Muscle of leg (tissue), 3 donors: ENCODE measurements at regions not wholly inside any gene's neighbourhood (a gene's known extent, or its start where the extent isn't known, plus 50 kb on each side); places are given as distances from the start of the nearest gene placed in this dataset.

Experiments
- DNase-seq: peaks from one replicate; pipeline ENCODE4 v3.0.0; 2013
- H3K27ac ChIP-seq: one replicate; pipeline ENCODE4 v1.5.1; 2013; ENCODE audit warnings: mild to moderate bottlenecking, low read length, control low read depth
- H3K27me3 ChIP-seq: one replicate; pipeline ENCODE4 v1.6.1; 2013; ENCODE audit warnings: low read length; ENCODE audit not compliant: control insufficient read depth, insufficient read depth
- H3K36me3 ChIP-seq: one replicate; pipeline ENCODE4 v1.6.1; 2013; ENCODE audit warnings: low read length; ENCODE audit not compliant: control insufficient read depth, insufficient read depth
- H3K4me1 ChIP-seq: one replicate; pipeline ENCODE4 v1.6.1; 2013; ENCODE audit warnings: low read length; ENCODE audit not compliant: control insufficient read depth, insufficient read depth
- H3K4me3 ChIP-seq: one replicate; pipeline ENCODE4 v1.5.1; 2013; ENCODE audit warnings: low read length, control low read depth
- H3K9me3 ChIP-seq: replicated peaks from 2 replicates; pipeline ENCODE4 v1.6.1; 2013; ENCODE audit warnings: low read depth, low read length; ENCODE audit not compliant: control insufficient read depth
- WGBS: methylation state at CpG from one replicate; pipeline ENCODE4 v1.1.5; 2013; ENCODE audit warnings: missing lambda C conversion rate; ENCODE audit not compliant: insufficient coverage; 5-methylcytosine and 5-hydroxymethylcytosine counted together

DNA sequence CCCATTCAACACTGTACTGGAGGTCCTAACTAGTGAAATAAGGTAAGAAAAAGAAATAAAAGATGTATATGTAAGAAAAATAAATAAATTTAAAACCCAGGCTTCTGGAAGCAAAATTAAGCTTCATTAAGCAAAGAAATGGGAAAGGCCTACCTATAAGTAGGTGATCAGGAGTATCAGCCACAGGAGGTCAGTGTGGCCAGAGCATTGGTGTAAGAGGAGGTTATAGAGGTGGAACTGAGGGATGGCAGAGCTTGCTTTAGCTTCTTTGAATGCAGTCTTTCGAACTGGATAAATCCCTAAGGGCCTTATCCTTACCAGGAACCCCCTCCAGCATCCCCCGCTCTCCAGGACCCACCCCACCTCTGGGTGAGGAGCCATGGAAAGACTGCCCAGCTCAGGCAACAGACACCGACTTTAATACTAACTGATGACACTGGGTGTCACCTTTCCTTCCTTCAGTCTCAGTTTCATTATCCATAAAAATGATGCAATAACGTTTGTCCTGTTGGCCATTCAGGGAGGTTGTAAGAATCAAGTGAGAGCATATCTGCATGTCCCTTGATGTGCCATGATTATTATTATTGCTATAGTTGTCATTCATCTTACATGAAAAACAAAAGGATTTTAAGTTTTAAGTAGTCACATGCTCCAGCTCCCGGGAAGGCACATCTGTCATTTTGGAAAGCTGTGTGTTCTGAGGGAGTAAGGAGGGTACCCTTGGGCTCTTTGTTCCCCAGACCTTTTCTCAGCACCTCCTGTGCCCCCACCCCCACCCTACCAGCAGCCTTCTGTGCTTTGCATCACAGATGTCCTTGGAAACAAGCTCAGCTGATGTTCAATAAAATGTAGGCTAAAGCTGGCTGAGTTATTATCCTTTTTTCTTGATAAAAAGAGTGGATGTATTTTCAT is 50.8 kb upstream of the CTNNA1 start:
- no peak for DNase-seq
- Histone ChIP-seq H3K36me3 (no peaks in the 10 kb centered on the region), H3K4me3 (no peak overlapping the region), H3K27me3 (peaks cover 5% of the 10 kb centered on the region), H3K27ac (no peak overlapping the region), H3K9me3 (no peaks in the 10 kb centered on the region), H3K4me1 (no peaks in the 10 kb centered on the region)
- WGBS: 100% methylated on average over 1 of the region's 5 CpGs

- Histone ChIP-seq H3K27ac (no peak overlapping the region), H3K36me3 (no peaks in the 10 kb centered on the region), H3K27me3 (peaks cover 5% of the 10 kb centered on the region), H3K4me1 (no peaks in the 10 kb centered on the region), H3K4me3 (no peak overlapping the region), H3K9me3 (no peaks in the 10 kb centered on the region)
- no CpG with 5 or more reads among the region's 3 CpGs for WGBS
- no peak for DNase-seq
Measured at GRCh38 chr5:138701678-138702077, 51.5 kb upstream of the CTNNA1 start.

- no peak for DNase-seq
- H3K4me3 ChIP-seq: no peak overlapping the region
- H3K27me3 ChIP-seq: peaks cover 5% of the 10 kb centered on the region
- H3K36me3 ChIP-seq: no peaks in the 10 kb centered on the region
- H3K27ac ChIP-seq: no peak overlapping the region
- peaks cover 2% of the 10 kb centered on the region for H3K4me1 ChIP-seq
- H3K9me3 ChIP-seq: no peaks in the 10 kb centered on the region
- 83% methylated on average over 1 of the region's 8 CpGs for WGBS
Measured at GRCh38 chr5:138700581-138701362, 52.5 kb upstream of the CTNNA1 start.

- no peak overlapping the region for H3K27ac ChIP-seq
- 91% methylated on average over 2 of the region's 2 CpGs for WGBS
- no peaks in the 10 kb centered on the region for H3K36me3 ChIP-seq
- no peaks in the 10 kb centered on the region for H3K9me3 ChIP-seq
- peaks cover 2% of the 10 kb centered on the region for H3K27me3 ChIP-seq
- DNase-seq: no peak
- H3K4me3 ChIP-seq: no peak overlapping the region
- H3K4me1 ChIP-seq: peaks cover 2% of the 10 kb centered on the region
Measured at GRCh38 chr5:138699482-138699881, 53.7 kb upstream of the CTNNA1 start.

- no CpG with 5 or more reads among the region's 5 CpGs for WGBS
- DNase-seq: no peak
Measured at GRCh38 chr5:138698713-138699112, 54.5 kb upstream of the CTNNA1 start.

GRCh38 chr5:138697720-138698360 is 55.4 kb upstream of the CTNNA1 start:
- H3K27ac ChIP-seq: no peak overlapping the region
- H3K4me1 ChIP-seq: peaks cover 2% of the 10 kb centered on the region
- H3K27me3 ChIP-seq: peaks cover 2% of the 10 kb centered on the region
- H3K9me3 ChIP-seq: no peaks in the 10 kb centered on the region
- no peak for DNase-seq
- H3K4me3 ChIP-seq: no peak overlapping the region
- WGBS: 67% methylated on average over 3 of the region's 7 CpGs
- no peaks in the 10 kb centered on the region for H3K36me3 ChIP-seq

More at GRCh38 chr5:138698713-138699112, 54.5 kb upstream of the CTNNA1 start:
- no peaks in the 10 kb centered on the region for H3K9me3 ChIP-seq
- H3K27ac ChIP-seq: no peak overlapping the region
- peaks cover 2% of the 10 kb centered on the region for H3K27me3 ChIP-seq
- no peak overlapping the region for H3K4me3 ChIP-seq
- peaks cover 2% of the 10 kb centered on the region for H3K4me1 ChIP-seq
- no peaks in the 10 kb centered on the region for H3K36me3 ChIP-seq

DNA sequence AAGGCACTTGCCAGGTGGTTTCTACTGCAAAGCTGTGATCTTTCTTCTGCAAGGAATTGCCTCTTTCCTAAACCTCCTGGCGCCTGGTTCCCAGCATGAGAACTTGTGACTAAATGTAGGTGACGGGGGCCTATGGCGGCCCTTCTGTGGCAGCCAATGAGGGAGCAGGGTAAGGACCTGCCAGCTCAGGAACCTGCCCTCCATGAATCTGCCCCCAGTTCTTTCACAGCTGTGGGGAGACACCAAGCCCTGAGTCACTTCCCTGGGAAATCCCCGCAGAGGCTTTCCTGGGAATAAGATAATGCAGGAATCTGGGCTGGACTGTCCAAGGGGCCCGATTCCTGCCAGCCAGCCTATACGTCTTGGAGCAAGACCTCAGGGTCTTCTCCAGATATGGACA is 56.7 kb upstream of the CTNNA1 start:
- 69% methylated on average over 5 of the region's 6 CpGs for WGBS
- H3K27me3 ChIP-seq: no peaks in the 10 kb centered on the region
- H3K4me3 ChIP-seq: no peak overlapping the region
- H3K4me1 ChIP-seq: peaks cover 2% of the 10 kb centered on the region
- no peak overlapping the region for H3K27ac ChIP-seq
- no peak for DNase-seq
- no peaks in the 10 kb centered on the region for H3K36me3 ChIP-seq
- no peaks in the 10 kb centered on the region for H3K9me3 ChIP-seq

- WGBS: 80% methylated on average over 1 of the region's 3 CpGs
- Histone ChIP-seq H3K36me3 (no peaks in the 10 kb centered on the region), H3K27ac (no peak overlapping the region), H3K9me3 (no peaks in the 10 kb centered on the region), H3K4me1 (peaks cover 2% of the 10 kb centered on the region), H3K27me3 (no peaks in the 10 kb centered on the region), H3K4me3 (no peak overlapping the region)
- no peak for DNase-seq
Measured at GRCh38 chr5:138695781-138696180, 57.4 kb upstream of the CTNNA1 start.

DNA sequence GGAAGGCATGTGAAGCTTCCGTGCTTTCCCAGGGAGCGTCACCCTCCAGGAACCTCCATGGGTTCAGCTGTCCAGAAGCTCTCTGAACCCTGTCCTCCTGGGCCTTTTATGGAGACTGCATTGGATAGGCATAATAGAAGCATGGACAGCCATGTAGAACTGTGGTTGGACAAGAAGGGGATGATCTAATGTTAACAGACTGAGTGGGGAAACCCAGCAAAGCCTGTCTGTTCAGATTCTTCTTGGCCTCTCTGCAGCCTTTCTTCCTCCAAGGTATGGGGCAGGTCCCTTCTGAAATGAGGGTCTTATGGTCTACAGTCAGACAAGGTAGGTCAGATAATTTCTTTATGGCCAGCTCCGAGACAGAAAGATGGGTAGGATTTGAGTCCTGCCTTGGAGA is 59.1 kb upstream of the CTNNA1 start:
- DNase-seq: no peak
- no peak overlapping the region for H3K27ac ChIP-seq
- H3K4me3 ChIP-seq: no peak overlapping the region
- 96% methylated on average over 3 of the region's 3 CpGs for whole genome bisulfite sequencing
- no peaks in the 10 kb centered on the region for H3K9me3 ChIP-seq
- H3K27me3 ChIP-seq: no peaks in the 10 kb centered on the region
- H3K4me1 ChIP-seq: peaks cover 2% of the 10 kb centered on the region
- no peaks in the 10 kb centered on the region for H3K36me3 ChIP-seq

GRCh38 chr5:138692370-138692769 is 60.9 kb upstream of the CTNNA1 start:
- H3K4me1 ChIP-seq: peaks cover 2% of the 10 kb centered on the region
- H3K4me3 ChIP-seq: no peak overlapping the region
- no peaks in the 10 kb centered on the region for H3K36me3 ChIP-seq
- no peaks in the 10 kb centered on the region for H3K27me3 ChIP-seq
- H3K27ac ChIP-seq: no peak overlapping the region
- peaks cover 2% of the 10 kb centered on the region for H3K9me3 ChIP-seq
- DNase-seq: no peak
